Type B pancreatic cell (in vitro differentiated cells): ENCODE measurements at regions not wholly inside any gene's neighbourhood (a gene's known extent, or its start where the extent isn't known, plus 50 kb on each side); places are given as distances from the start of the nearest gene placed in this dataset.

ENCODE experiments used
- DNase-seq: peaks from one replicate; pipeline ENCODE4 v3.0.0; 2021; ENCODE audit warnings: mixed read lengths; ENCODE audit not compliant: unreplicated experiment; ENCODE audit errors: extremely low spot score
- H3K27ac Mint-ChIP-seq: 2 replicates; pipeline ENCODE4 v1.8.0; 2021; ENCODE audit warnings: mild to moderate bottlenecking, mixed read lengths
- H3K27me3 Mint-ChIP-seq: 2 replicates; pipeline ENCODE4 v1.8.0; 2021; ENCODE audit warnings: mixed read lengths
- H3K36me3 Mint-ChIP-seq: 2 replicates; pipeline ENCODE4 v1.8.0; 2021; ENCODE audit warnings: mixed read lengths
- H3K4me1 Mint-ChIP-seq: one replicate; pipeline ENCODE4 v1.8.0; 2021; ENCODE audit warnings: mixed read lengths; ENCODE audit not compliant: unreplicated experiment
- H3K4me3 Mint-ChIP-seq: 2 replicates; pipeline ENCODE4 v1.8.0; 2021; ENCODE audit warnings: mild to moderate bottlenecking, mixed read lengths
- H3K9me3 Mint-ChIP-seq: 2 replicates; pipeline ENCODE4 v1.8.0; 2021; ENCODE audit warnings: mixed read lengths
- CTCF ChIP-seq: fragments of 200-600 bp; sonication (generic); conservative IDR thresholded peaks from 2 replicates; pipeline ENCODE4 v1.5.0; 2021; ENCODE audit warnings: antibody characterized with exemption, mild to moderate bottlenecking

GRCh38 chr4:97116511-97116910, 1026.8 kb downstream of the STPG2 start:
- H3K4me1 Mint-ChIP-seq, result no peaks in the 10 kb centered on the region
- DNase-seq, result no peak
- TF ChIP-seq CTCF, result no peak
- no peak overlapping the region for H3K4me3 Mint-ChIP-seq
- H3K9me3 Mint-ChIP-seq, result peaks cover 6% of the 10 kb centered on the region
- H3K36me3 Mint-ChIP-seq, result no peaks in the 10 kb centered on the region
- no peaks in the 10 kb centered on the region for H3K27me3 Mint-ChIP-seq
- no peak overlapping the region for H3K27ac Mint-ChIP-seq

- Mint-ChIP-seq H3K27me3 (no peaks in the 10 kb centered on the region), H3K4me3 (no peak overlapping the region), H3K9me3 (peaks cover 12% of the 10 kb centered on the region), H3K27ac (no peak overlapping the region), H3K36me3 (no peaks in the 10 kb centered on the region), H3K4me1 (no peaks in the 10 kb centered on the region)
- TF ChIP-seq CTCF, result no peak
- no peak for DNase-seq
Observed at GRCh38 chr4:97121493-97121892, 1021.8 kb downstream of the STPG2 start.

GRCh38 chr4:97123573-97123972, 1019.7 kb downstream of the STPG2 start:
- no peak overlapping the region for H3K4me3 Mint-ChIP-seq
- peaks cover 12% of the 10 kb centered on the region for H3K9me3 Mint-ChIP-seq
- no peaks in the 10 kb centered on the region for H3K36me3 Mint-ChIP-seq
- no peaks in the 10 kb centered on the region for H3K4me1 Mint-ChIP-seq
- no peak for TF ChIP-seq CTCF
- H3K27ac Mint-ChIP-seq, result no peak overlapping the region
- no peaks in the 10 kb centered on the region for H3K27me3 Mint-ChIP-seq
- DNase-seq, result no peak

- Mint-ChIP-seq H3K9me3 (no peaks in the 10 kb centered on the region), H3K27me3 (no peaks in the 10 kb centered on the region), H3K4me1 (no peaks in the 10 kb centered on the region), H3K4me3 (no peak overlapping the region), H3K36me3 (peaks cover 4% of the 10 kb centered on the region), H3K27ac (no peak overlapping the region)
- DNase-seq, result no peak
- TF ChIP-seq CTCF, result no peak
Observed at GRCh38 chr4:97132435-97132834, 1010.8 kb downstream of the STPG2 start.

- H3K27me3 Mint-ChIP-seq, result no peaks in the 10 kb centered on the region
- no peak overlapping the region for H3K27ac Mint-ChIP-seq
- peaks cover 14% of the 10 kb centered on the region for H3K9me3 Mint-ChIP-seq
- no peak overlapping the region for H3K4me3 Mint-ChIP-seq
- TF ChIP-seq CTCF, result no peak
- no peak for DNase-seq
- peaks cover 6% of the 10 kb centered on the region for H3K36me3 Mint-ChIP-seq
- peaks cover 1% of the 10 kb centered on the region for H3K4me1 Mint-ChIP-seq
Observed at GRCh38 chr4:97134456-97134855, 1008.8 kb downstream of the STPG2 start.

- H3K4me1 Mint-ChIP-seq, result peaks cover 27% of the 10 kb centered on the region
- H3K36me3 Mint-ChIP-seq, result peaks cover 10% of the 10 kb centered on the region
- H3K9me3 Mint-ChIP-seq, result peaks cover 15% of the 10 kb centered on the region
- no peaks in the 10 kb centered on the region for H3K27me3 Mint-ChIP-seq
- H3K27ac Mint-ChIP-seq, result no peak overlapping the region
- DNase-seq, result no peak
- H3K4me3 Mint-ChIP-seq, result no peak overlapping the region
- TF ChIP-seq CTCF, result no peak
Observed at GRCh38 chr4:97139791-97140190, 1003.5 kb downstream of the STPG2 start.
